ENCODE measurements at regions not wholly inside any gene's neighbourhood (a gene's known extent, or its start where the extent isn't known, plus 50 kb on each side); places are given as distances from the start of the nearest gene placed in this dataset.

- no peak for DNase-seq (ENCODE audit: low spot score)
These were observed 173.7 kb downstream of the HS3ST3B1 start for GRCh38 chr17:14474591-14474990.

- peak; percentile 21 for DNase-seq (ENCODE audit: low spot score)
These were observed 170.2 kb downstream of the HS3ST3B1 start for GRCh38 chr17:14471052-14471451.

DNA sequence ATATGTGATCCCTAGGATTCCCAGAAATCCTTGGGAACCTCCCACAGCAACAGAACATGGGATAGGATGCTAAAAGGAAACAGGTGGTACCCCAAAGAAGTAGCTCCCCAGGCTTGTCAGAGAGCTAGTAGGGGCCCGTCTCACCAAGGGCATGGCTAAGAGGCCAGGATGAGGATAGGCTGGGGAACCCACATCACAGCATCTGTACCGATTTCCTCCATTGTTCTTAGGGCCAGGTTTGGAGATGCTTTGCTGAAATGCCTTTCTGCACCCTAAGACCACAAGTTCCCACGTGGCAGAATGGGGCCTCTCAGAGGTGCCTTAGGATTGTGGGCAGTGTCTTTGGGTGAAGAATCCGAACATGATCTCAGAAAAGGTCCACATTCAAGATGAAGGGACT is 169.5 kb downstream of the HS3ST3B1 start:
- DNase-seq (ENCODE audit: low spot score), result no peak

DNA sequence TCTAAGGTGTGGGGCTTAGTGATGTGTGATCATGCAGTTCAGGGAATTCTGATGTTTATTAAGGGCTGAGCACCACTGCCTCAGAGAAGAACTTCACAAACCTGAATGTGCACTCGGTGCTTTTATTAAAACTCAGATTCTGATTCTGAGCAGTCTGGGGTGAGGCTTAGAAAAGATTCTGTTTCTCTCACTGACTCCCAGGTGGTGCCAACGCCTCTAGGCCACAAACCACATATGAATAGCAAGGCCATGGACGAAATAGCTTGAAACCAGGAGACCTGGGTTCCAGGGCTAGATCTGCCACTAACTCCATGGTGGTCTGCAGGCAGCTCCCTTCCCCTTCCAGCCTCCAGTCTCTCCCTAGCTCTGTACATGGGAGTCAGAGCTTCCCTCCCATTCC is 169.1 kb downstream of the HS3ST3B1 start:
- DNase-seq (ENCODE audit: low spot score), result no peak

GRCh38 chr17:14468858-14469257 is 168.0 kb downstream of the HS3ST3B1 start:
- DNase-seq (ENCODE audit: low spot score), result no peak

GRCh38 chr17:14461227-14461548 is 160.3 kb downstream of the HS3ST3B1 start:
- no peak for DNase-seq (ENCODE audit: low spot score)

DNA sequence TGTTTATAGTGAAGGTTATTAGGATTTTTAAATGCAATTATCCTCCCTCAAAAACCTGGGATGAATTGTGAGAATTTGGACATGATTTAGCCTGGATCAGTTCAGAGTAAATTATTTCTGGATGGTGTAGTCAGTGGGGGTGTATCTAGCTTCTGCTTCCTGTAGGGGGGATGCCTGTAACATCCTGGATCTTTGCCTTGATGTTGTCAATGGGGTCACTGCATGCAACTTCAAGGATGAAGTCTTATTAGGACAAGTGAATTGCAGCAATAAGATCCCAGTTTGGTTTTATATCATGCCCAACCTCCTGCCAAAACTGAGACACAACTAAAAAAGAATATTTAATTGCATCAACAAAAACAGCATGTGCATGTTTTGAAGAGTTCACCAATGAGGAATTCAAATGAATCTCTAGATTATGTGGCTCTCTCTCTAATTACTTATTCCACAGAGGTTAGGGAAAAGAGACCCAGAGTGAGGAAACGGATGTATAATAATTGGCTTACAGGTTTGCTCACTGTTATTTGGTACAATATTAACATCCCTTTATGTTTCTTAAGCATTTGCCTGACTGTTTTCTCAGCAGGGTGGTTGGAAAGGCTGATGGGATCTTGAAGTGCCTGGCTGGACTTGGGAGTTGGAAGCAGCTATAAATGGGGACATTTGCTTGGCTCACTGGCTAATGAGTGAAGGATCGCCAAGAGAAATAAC is 159.8 kb downstream of the HS3ST3B1 start:
- DNase-seq (ENCODE audit: low spot score), result no peak

- no peak for DNase-seq (ENCODE audit: low spot score)
These were observed 159.1 kb downstream of the HS3ST3B1 start for GRCh38 chr17:14459955-14460354.

- no peak for DNase-seq (ENCODE audit: low spot score)
These were observed 157.8 kb downstream of the HS3ST3B1 start for GRCh38 chr17:14458724-14459123.

DNA sequence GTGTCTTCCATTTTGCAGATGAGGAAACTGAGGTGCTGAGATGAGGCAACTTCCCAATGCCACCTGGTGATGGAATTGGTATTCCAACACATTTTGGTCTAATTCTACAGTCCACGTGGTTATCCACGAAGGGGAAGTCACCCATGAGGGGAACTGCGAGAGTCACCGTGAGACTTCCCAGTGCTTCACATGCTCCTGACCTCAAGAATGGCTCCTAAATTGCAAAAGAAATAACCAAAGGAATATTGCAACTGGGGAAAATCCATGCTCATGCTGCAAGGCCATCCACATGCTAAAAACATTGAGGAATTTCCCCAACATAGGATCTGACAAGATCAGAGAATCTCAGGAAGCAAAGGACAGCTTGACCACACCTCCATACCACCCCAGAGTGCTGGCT is 153.9 kb downstream of the HS3ST3B1 start:
- no peak for DNase-seq (ENCODE audit: low spot score)

GRCh38 chr17:14452856-14453255 is 152.0 kb downstream of the HS3ST3B1 start:
- DNase-seq (ENCODE audit: low spot score), result no peak

DNA sequence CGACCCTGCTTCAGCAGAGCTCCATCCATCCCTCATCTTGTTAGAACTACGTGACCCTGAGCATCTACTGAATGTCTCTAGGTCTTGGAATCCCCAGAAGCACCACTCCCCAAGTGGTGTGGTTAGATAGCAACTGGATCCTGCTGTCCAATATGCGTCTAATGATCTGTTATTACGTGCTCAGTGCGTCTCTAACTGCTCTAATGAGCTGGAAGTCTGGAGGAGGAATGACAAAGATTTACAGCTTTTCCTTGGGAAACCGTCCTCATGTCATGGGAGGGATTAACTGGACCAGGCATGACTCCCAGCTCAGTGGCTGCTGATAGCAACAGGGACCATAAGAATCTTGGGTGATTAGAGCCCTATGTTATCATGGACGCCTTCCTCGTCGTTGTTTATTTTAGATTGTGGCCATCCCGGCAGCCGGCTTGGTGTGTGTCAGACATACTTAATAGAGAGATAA is 150.9 kb downstream of the HS3ST3B1 start:
- no peak for DNase-seq (ENCODE audit: low spot score)

DNA sequence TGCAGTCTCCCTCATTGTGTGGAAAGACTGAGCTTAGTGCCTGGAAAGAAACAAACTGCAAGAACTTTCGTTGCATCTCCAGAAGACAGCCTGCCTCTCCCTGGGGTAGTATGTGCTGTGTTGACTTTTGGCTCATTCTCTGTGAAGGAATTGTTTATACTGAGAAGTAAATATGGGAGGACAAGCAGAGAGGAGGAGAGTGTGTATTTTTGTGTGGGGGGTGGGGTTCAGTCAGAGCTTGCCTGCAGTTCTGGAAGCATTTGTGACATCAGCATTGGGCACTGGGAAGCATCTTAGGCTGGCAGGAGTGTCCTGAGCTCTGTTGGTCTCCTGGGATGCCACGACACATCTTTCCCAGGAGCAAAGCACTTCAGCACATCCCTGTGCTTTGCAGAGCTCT is 147.9 kb downstream of the HS3ST3B1 start:
- no peak for DNase-seq (ENCODE audit: low spot score)

GRCh38 chr17:14446825-14447224 is 145.9 kb downstream of the HS3ST3B1 start:
- no peak for DNase-seq (ENCODE audit: low spot score)

GRCh38 chr17:14444915-14445314 is 144.0 kb downstream of the HS3ST3B1 start:
- no peak for DNase-seq (ENCODE audit: low spot score)

DNA sequence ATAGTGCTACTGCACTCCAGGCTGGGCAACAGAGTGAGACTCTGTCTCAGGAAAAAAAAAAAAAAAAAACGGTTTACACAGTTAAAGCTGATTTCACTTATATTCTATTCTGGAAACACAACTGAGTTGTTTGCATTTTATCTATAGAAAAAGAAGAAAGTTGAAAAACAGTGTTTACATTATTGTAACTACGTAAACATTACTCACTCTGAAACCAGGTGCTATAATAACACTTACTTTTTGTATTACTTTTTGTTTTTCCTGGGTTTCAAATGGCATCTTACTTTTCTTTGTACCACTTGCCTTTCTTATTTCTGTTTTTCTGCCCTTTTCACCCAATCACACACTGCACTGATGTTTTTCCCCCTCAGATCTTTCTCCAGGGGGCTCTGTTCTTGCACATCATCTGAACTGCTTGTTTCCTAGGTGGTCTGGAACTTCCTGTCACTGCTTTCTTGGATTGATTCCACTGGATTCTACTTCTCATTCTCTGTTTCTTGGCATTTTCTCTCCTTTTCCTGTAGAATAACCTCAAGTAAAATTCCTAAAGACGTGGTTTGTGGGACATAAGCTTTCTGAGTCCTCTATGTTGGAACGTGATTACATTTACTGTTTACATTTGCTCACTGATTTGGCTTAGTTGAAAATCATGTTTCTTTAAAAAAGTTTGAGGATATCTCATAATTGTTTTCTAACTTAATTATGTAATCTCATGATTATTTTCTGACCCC is 142.1 kb downstream of the HS3ST3B1 start:
- DNase-seq (ENCODE audit: low spot score), result no peak

DNA sequence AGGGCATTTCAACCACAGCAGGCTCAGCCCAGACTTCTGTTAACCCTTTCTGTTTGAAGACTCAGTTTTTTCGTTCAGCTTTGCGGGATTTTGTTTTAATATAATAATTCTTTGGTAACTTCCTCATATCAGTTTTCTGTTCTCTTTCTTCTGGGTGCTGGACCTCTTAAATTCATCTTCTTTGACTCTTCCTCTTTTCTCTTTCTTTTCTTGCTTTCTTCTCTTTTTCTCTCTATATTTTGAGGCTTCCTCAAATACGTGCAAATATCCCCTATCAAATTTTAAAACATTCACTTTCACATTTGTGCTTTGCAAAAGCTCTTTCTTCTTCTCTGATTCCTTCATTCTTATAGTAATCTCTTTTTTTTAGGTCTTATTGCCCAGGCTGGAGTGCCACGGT is 136.3 kb downstream of the HS3ST3B1 start:
- DNase-seq (ENCODE audit: low spot score), result no peak

GRCh38 chr17:14436266-14436665 is 135.4 kb downstream of the HS3ST3B1 start:
- no peak for DNase-seq (ENCODE audit: low spot score)

- no peak for DNase-seq (ENCODE audit: low spot score)
These were observed 133.6 kb downstream of the HS3ST3B1 start for GRCh38 chr17:14434506-14434905.

GRCh38 chr17:14432079-14432478 is 131.2 kb downstream of the HS3ST3B1 start:
- peak; percentile 25 for DNase-seq (ENCODE audit: low spot score)

GRCh38 chr17:14429084-14429483 is 128.2 kb downstream of the HS3ST3B1 start:
- no peak for DNase-seq (ENCODE audit: low spot score)

GRCh38 chr17:14428648-14429029 is 127.8 kb downstream of the HS3ST3B1 start:
- DNase-seq (ENCODE audit: low spot score), result no peak

GRCh38 chr17:14427900-14428647 is 127.2 kb downstream of the HS3ST3B1 start:
- DNase-seq (ENCODE audit: low spot score), result no peak

All from HuH-7 (cell line).